Natural killer cell (primary cell): ENCODE measurements at regions not wholly inside any gene's neighbourhood (a gene's known extent, or its start where the extent isn't known, plus 50 kb on each side); places are given as distances from the start of the nearest gene placed in this dataset.

Source experiments
- ATAC-seq, 3 donors: fragments of 150-1000 bp in 2 of 3; fragments of 200-7000 bp in 1 of 3; cut with Tn5 transposase; 1 replicate in 1 of 3; 2 replicates in 2 of 3; pipeline ENCODE4 v1.10.0; 2021; ENCODE audit warnings: mild to moderate bottlenecking in 2 of 3, moderate library complexity in 2 of 3
- DNase-seq, 2 donors: peaks; one replicate each; pipeline versions ENCODE4 v3.0.0 to v3.0.0-alpha.2; 2013 to 2021; ENCODE audit warnings: mixed read lengths in 1 of 2
- H3K27ac ChIP-seq: one replicate; pipeline ENCODE4 v1.5.1; 2013; ENCODE audit warnings: mild to moderate bottlenecking, low read length
- H3K27me3 ChIP-seq: one replicate; pipeline ENCODE4 v1.6.1; 2013; ENCODE audit warnings: low read length; ENCODE audit not compliant: control insufficient read depth, insufficient read depth
- H3K36me3 ChIP-seq: one replicate; pipeline ENCODE4 v1.6.1; 2013; ENCODE audit warnings: low read length; ENCODE audit not compliant: control insufficient read depth, insufficient read depth
- H3K4me1 ChIP-seq: one replicate; pipeline ENCODE4 v1.6.1; 2013; ENCODE audit warnings: low read length; ENCODE audit not compliant: control insufficient read depth, insufficient read depth
- H3K4me3 ChIP-seq: one replicate; pipeline ENCODE4 v1.5.1; 2013; ENCODE audit warnings: low read length
- H3K9me3 ChIP-seq: one replicate; pipeline ENCODE4 v1.6.1; 2013; ENCODE audit warnings: low read length; ENCODE audit not compliant: control insufficient read depth, insufficient read depth
- H3K27ac Mint-ChIP-seq, 2 donors: one replicate each; pipeline ENCODE4 v1.8.0; 2022; ENCODE audit warnings: mild to moderate bottlenecking in 2 of 2, mixed read lengths in 2 of 2, moderate library complexity in 1 of 2
- H3K27me3 Mint-ChIP-seq, 2 donors: one replicate each; pipeline ENCODE4 v1.8.0; 2022; ENCODE audit warnings: low read depth in 2 of 2, mixed read lengths in 2 of 2
- H3K36me3 Mint-ChIP-seq: one replicate; pipeline ENCODE4 v1.8.0; 2022; ENCODE audit warnings: mixed read lengths
- H3K4me1 Mint-ChIP-seq, 2 donors: one replicate each; pipeline ENCODE4 v1.8.0; 2022; ENCODE audit warnings: mixed read lengths in 2 of 2
- H3K4me3 Mint-ChIP-seq: one replicate; pipeline ENCODE4 v1.8.0; 2022; ENCODE audit warnings: mild to moderate bottlenecking, moderate library complexity, mixed read lengths
- H3K9me3 Mint-ChIP-seq, 2 donors: one replicate each; pipeline ENCODE4 v1.8.0; 2022; ENCODE audit warnings: mixed read lengths in 2 of 2
- WGBS: methylation state at CpG from one replicate; pipeline ENCODE4 v1.1.7; 2013; ENCODE audit warnings: missing lambda C conversion rate; ENCODE audit not compliant: insufficient coverage; 5-methylcytosine and 5-hydroxymethylcytosine counted together
- intact Hi-C: fragments of 100-400 bp; cut with micrococcal nuclease; formaldehyde crosslinking; loops from one replicate; pipeline ENCODE4 v1.14.2; 2022
- TF ChIP-seq, protein P1 (sequence below): fragments of 200-600 bp; IDR thresholded peaks from one replicate; pipeline ENCODE4 v1.8.0; 2022; ENCODE audit warnings: antibody characterized with exemption

DNA sequence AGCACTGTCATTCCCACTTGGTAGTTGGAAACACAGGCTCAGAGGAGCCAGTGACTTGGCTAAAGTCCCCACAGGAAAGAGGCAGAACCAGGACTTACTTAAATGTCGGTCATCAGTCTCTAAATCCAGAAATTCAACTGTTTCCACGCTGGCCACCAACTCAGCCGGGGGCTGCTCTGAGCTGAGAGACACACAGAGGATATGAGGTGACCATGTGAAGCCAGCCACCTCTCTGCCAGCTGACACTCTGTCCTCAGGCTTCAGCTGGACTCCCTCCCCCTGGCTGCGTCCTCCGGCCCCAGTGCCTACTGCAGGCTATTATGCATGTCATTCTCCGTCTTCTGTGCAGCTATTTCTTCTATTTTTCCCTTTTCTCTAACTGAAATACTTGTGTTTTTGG is 168.9 kb downstream of the ANKRD30B start:
- Histone ChIP-seq H3K36me3 (no peaks in the 10 kb centered on the region), H3K27ac (no peak overlapping the region), H3K9me3 (peaks cover 3% of the 10 kb centered on the region), H3K4me3 (no peak overlapping the region), H3K4me1 (no peaks in the 10 kb centered on the region), H3K27me3 (no peaks in the 10 kb centered on the region)
- WGBS = 84% methylated on average over 6 of the region's 6 CpGs
- H3K4me1 Mint-ChIP-seq = peaks cover 0 to 11% of the 10 kb centered on the region in 2 donors
- no peak overlapping the region for H3K4me3 Mint-ChIP-seq
- ATAC-seq = no peak
- peaks cover 2 to 16% of the 10 kb centered on the region in 2 donors for H3K9me3 Mint-ChIP-seq
- no peak for DNase-seq
- no peaks in the 10 kb centered on the region for H3K36me3 Mint-ChIP-seq
- H3K27me3 Mint-ChIP-seq = peaks cover 0 to 4% of the 10 kb centered on the region in 2 donors
- intact Hi-C loops = no loop called here
- TF ChIP-seq, protein P1, sequence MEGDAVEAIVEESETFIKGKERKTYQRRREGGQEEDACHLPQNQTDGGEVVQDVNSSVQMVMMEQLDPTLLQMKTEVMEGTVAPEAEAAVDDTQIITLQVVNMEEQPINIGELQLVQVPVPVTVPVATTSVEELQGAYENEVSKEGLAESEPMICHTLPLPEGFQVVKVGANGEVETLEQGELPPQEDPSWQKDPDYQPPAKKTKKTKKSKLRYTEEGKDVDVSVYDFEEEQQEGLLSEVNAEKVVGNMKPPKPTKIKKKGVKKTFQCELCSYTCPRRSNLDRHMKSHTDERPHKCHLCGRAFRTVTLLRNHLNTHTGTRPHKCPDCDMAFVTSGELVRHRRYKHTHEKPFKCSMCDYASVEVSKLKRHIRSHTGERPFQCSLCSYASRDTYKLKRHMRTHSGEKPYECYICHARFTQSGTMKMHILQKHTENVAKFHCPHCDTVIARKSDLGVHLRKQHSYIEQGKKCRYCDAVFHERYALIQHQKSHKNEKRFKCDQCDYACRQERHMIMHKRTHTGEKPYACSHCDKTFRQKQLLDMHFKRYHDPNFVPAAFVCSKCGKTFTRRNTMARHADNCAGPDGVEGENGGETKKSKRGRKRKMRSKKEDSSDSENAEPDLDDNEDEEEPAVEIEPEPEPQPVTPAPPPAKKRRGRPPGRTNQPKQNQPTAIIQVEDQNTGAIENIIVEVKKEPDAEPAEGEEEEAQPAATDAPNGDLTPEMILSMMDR = no peak
- H3K27ac Mint-ChIP-seq = no peak overlapping the region

DNA sequence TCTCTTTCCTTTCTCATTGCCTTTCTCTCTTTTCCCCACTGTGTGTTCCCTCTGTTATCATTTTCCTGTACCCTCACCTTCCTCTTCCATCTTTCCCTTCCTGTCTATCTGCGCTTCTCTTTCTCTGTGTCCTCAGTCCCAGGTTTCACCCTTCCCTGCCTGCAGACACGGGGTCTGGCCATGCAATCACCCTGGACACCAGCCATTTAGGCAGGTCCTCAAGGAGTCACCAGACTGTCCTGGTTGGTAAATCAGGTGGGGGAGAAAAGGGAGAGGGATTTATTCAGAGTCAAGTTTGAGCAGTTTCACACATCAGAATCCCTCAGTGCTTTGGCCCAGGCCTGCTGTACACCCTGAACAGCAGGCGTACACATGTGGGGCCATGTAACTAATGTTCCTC is 169.3 kb downstream of the ANKRD30B start:
- Mint-ChIP-seq H3K27ac (no peak overlapping the region), H3K27me3 (peaks cover 0 to 4% of the 10 kb centered on the region in 2 donors), H3K4me3 (no peak overlapping the region), H3K36me3 (no peaks in the 10 kb centered on the region), H3K4me1 (peaks cover 0 to 14% of the 10 kb centered on the region in 2 donors), H3K9me3 (peaks cover 2 to 16% of the 10 kb centered on the region in 2 donors)
- H3K36me3 ChIP-seq = no peaks in the 10 kb centered on the region
- H3K4me1 ChIP-seq = no peaks in the 10 kb centered on the region
- intact Hi-C loops = no loop called here
- no peak overlapping the region for H3K4me3 ChIP-seq
- H3K27ac ChIP-seq = no peak overlapping the region
- WGBS = 85% methylated on average over 3 of the region's 3 CpGs
- TF ChIP-seq, protein P1 = no peak
- H3K9me3 ChIP-seq = peaks cover 3% of the 10 kb centered on the region
- no peak for ATAC-seq
- DNase-seq = no peak
- H3K27me3 ChIP-seq = no peaks in the 10 kb centered on the region

DNA sequence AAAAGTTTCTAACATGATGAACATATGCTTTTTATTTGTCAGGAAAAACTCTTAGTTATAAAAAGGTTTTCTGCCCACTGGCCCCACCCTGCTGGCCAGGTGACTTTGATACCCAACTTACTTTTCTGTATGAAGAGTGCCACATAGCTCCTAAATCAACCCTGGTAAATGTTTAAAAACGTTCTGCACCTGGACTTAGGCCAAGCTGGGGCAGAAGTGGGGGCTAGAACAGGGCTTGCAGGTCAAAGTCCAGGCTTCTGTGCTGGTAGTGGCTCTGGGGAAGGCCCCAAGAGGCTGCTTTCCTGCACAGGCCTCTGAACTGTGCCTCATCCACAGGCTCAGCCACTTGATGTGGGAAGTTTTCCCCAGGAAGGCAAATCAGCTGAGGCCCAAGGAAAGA is 171.7 kb downstream of the ANKRD30B start:
- peaks cover 0 to 4% of the 10 kb centered on the region in 2 donors for H3K27me3 Mint-ChIP-seq
- H3K36me3 Mint-ChIP-seq = no peaks in the 10 kb centered on the region
- H3K27me3 ChIP-seq = no peaks in the 10 kb centered on the region
- H3K27ac ChIP-seq = no peak overlapping the region
- intact Hi-C loops = no loop called here
- peaks cover 3% of the 10 kb centered on the region for H3K9me3 ChIP-seq
- 26% methylated on average over 1 of the region's 1 CpG for WGBS
- no peaks in the 10 kb centered on the region for H3K36me3 ChIP-seq
- ATAC-seq (no peak), DNase-seq (no peak)
- no peaks in the 10 kb centered on the region for H3K4me1 ChIP-seq
- H3K9me3 Mint-ChIP-seq = peaks cover 0 to 15% of the 10 kb centered on the region in 2 donors
- no peak overlapping the region for H3K4me3 Mint-ChIP-seq
- TF ChIP-seq, protein P1 = no peak
- H3K27ac Mint-ChIP-seq = no peak overlapping the region
- H3K4me3 ChIP-seq = no peak overlapping the region
- peaks cover 0 to 14% of the 10 kb centered on the region in 2 donors for H3K4me1 Mint-ChIP-seq

DNA sequence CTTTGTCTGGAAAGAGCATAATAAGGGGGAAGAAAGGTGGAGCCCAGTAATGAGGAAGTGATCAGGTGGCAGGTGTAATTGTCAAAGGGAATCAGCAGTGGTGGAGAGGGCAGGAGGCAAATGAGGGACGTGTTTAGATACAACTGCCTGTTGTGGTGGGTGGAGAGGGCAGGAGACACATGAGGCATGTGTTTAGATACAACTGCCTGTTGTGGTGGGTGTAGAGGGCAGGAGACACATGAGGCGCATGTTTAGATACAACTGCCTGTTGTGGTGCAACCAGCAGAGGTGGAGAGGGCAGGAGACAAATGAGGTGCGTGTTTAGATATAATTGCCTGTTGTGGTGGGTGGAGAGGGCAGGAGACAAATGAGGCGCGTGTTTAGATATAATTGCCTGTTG is 173.1 kb downstream of the ANKRD30B start:
- peaks cover 0 to 14% of the 10 kb centered on the region in 2 donors for H3K9me3 Mint-ChIP-seq

More for the DNA sequence above, 173.1 kb downstream of the ANKRD30B start:
- Histone ChIP-seq H3K27me3 (no peaks in the 10 kb centered on the region), H3K27ac (no peak overlapping the region), H3K36me3 (no peaks in the 10 kb centered on the region), H3K4me3 (no peak overlapping the region), H3K4me1 (no peaks in the 10 kb centered on the region), H3K9me3 (peaks cover under 1% of the 10 kb centered on the region)
- Mint-ChIP-seq H3K4me3 (no peak overlapping the region), H3K27ac (peak overlapping the region in 1 of 2 donors; percentile 29), H3K36me3 (no peaks in the 10 kb centered on the region), H3K4me1 (peaks cover 0 to 24% of the 10 kb centered on the region in 2 donors), H3K27me3 (peaks cover 0 to 4% of the 10 kb centered on the region in 2 donors)
- TF ChIP-seq, protein P1 = no peak
- DNase-seq (no peak), ATAC-seq (no peak)
- WGBS = 85% methylated on average over 5 of the region's 5 CpGs
- intact Hi-C loops = no loop called here
